ENCODE measurements at regions not wholly inside any gene's neighbourhood (a gene's known extent, or its start where the extent isn't known, plus 50 kb on each side); places are given as distances from the start of the nearest gene placed in this dataset.
"Not testable (repeated sequence)": the region's sequence is repeated elsewhere in the genome, so short reads cannot be mapped to it uniquely, and the experiment has no call there.

DNA sequence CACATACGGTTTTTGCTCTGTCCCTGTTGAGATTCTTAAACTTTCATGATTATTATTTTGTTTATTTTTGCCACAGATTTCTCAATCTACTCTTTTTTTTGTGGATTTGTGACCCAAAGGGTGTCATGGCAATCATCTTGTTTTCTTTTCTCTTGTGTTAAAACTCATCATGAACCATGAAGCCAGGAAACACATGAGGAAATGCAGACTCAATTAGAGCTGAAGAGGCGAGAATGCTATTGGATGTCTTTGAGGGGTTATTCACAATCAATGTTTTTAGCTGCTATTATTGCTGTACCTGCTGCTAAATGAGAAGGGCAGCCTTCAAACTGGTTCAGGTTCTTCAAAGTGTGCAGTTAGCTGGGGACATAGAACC lies 99.5 kb upstream of the MMADHC start:
- H3K27me3 Mint-ChIP-seq (ENCODE audit: low read depth, poor library complexity): no peaks in the 10 kb centered on the region
- no peak overlapping the region for H3K4me3 Mint-ChIP-seq
- H3K36me3 Mint-ChIP-seq (ENCODE audit: low read depth): no peaks in the 10 kb centered on the region
- no peak for DNase-seq
- TF ChIP-seq, protein P1, sequence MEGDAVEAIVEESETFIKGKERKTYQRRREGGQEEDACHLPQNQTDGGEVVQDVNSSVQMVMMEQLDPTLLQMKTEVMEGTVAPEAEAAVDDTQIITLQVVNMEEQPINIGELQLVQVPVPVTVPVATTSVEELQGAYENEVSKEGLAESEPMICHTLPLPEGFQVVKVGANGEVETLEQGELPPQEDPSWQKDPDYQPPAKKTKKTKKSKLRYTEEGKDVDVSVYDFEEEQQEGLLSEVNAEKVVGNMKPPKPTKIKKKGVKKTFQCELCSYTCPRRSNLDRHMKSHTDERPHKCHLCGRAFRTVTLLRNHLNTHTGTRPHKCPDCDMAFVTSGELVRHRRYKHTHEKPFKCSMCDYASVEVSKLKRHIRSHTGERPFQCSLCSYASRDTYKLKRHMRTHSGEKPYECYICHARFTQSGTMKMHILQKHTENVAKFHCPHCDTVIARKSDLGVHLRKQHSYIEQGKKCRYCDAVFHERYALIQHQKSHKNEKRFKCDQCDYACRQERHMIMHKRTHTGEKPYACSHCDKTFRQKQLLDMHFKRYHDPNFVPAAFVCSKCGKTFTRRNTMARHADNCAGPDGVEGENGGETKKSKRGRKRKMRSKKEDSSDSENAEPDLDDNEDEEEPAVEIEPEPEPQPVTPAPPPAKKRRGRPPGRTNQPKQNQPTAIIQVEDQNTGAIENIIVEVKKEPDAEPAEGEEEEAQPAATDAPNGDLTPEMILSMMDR (IDR thresholded peaks at IDR 0.05): no peak
- H3K27ac Mint-ChIP-seq: peak overlapping the region; percentile 65
- H3K9me3 Mint-ChIP-seq: peaks cover 7% of the 10 kb centered on the region
- H3K4me1 Mint-ChIP-seq: peaks cover 15% of the 10 kb centered on the region

GRCh38 chr2:149686136-149687051 lies 98.8 kb upstream of the MMADHC start:
- H3K27me3 Mint-ChIP-seq (ENCODE audit: low read depth, poor library complexity): no peaks in the 10 kb centered on the region

DNA sequence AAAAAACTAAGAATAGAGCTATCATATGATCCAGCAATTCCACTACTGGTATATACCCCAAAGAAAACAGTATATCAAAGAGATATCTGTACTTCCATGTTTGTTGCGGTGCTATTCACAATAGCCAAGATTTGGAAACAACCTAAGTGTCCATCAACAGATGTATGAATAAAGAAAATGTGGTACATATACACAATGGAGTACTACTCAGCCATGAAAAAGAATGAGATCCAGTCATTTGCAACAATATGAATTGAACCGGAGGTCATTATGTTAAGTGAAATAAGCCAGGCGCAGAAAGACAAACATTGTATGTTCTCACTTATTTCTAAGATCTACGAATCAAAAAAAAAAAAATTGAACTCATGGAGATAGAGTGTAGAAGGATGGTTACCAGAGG lies 97.8 kb upstream of the MMADHC start:
- H3K27me3 Mint-ChIP-seq (ENCODE audit: low read depth, poor library complexity); H3K36me3 Mint-ChIP-seq (ENCODE audit: low read depth); H3K27ac Mint-ChIP-seq; DNase-seq; H3K4me3 Mint-ChIP-seq; H3K9me3 Mint-ChIP-seq: not testable (repeated sequence)
- H3K4me1 Mint-ChIP-seq: peaks cover 12% of the 10 kb centered on the region

More at GRCh38 chr2:149686136-149687051, 98.8 kb upstream of the MMADHC start:
- TF ChIP-seq, protein P1 (IDR thresholded peaks at IDR 0.05): no peak
- Mint-ChIP-seq H3K27ac (peak overlapping the region; percentile 65), H3K36me3 (ENCODE audit: low read depth) (no peaks in the 10 kb centered on the region), H3K9me3 (peaks cover 7% of the 10 kb centered on the region), H3K4me3 (no peak overlapping the region), H3K4me1 (peaks cover 12% of the 10 kb centered on the region)
- DNase-seq: no peak

DNA sequence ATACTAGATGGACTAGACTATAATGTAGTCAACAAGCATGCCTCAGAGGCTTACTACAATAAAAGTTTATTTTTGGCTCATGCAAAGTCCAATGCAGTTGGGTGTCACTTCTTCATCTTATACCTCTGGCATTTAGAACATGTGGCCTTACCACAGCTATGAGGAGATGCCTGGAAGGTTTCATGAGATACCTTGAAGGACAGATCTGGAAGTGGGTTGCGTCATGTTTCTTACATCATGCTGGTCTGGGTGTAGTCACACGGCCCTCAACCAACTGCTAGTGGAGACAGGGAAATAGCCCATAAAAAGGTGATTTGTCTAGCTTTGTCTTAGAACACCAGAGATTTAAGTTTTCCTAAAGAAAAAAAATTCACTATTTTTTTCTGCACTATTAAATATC lies 91.7 kb upstream of the MMADHC start:
- H3K9me3 Mint-ChIP-seq: peaks cover 15% of the 10 kb centered on the region
- H3K4me1 Mint-ChIP-seq: peaks cover 5% of the 10 kb centered on the region
- H3K27me3 Mint-ChIP-seq (ENCODE audit: low read depth, poor library complexity): no peaks in the 10 kb centered on the region
- no peaks in the 10 kb centered on the region for H3K36me3 Mint-ChIP-seq (ENCODE audit: low read depth)
- no peak overlapping the region for H3K4me3 Mint-ChIP-seq
- no peak for DNase-seq
- TF ChIP-seq, protein P1 (IDR thresholded peaks at IDR 0.05): no peak
- no peak overlapping the region for H3K27ac Mint-ChIP-seq

- DNase-seq: no peak
- H3K27ac Mint-ChIP-seq: no peak overlapping the region
- H3K9me3 Mint-ChIP-seq: peaks cover 28% of the 10 kb centered on the region
- TF ChIP-seq, protein P1 (IDR thresholded peaks at IDR 0.05): no peak
- no peaks in the 10 kb centered on the region for H3K36me3 Mint-ChIP-seq (ENCODE audit: low read depth)
- no peak overlapping the region for H3K4me3 Mint-ChIP-seq
- H3K27me3 Mint-ChIP-seq (ENCODE audit: low read depth, poor library complexity): no peaks in the 10 kb centered on the region
- H3K4me1 Mint-ChIP-seq: peaks cover 5% of the 10 kb centered on the region
These were observed 89.8 kb upstream of the MMADHC start for GRCh38 chr2:149677416-149677815.

DNA sequence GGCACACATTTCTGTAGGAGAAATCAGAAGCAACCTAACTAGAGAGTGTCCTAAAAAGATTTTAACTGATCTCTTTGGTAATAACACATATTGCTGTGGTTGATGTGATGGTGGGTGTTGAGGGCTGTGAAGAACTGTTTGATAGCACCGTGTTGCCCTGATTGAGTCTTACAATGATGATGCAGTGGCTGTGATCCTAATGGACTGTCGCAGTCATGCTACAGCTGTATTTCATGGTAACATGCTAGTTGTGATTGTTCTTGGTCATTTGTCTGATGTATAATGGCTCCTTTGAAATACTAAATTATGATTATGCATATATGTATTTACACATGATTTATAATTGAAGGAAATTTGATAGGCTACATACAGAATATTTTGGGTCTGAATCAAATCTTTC lies 82.5 kb upstream of the MMADHC start:
- DNase-seq: no peak
- H3K27ac Mint-ChIP-seq: no peak overlapping the region
- no peaks in the 10 kb centered on the region for H3K4me1 Mint-ChIP-seq
- H3K36me3 Mint-ChIP-seq (ENCODE audit: low read depth): no peaks in the 10 kb centered on the region
- H3K9me3 Mint-ChIP-seq: peaks cover 15% of the 10 kb centered on the region
- peaks cover 2% of the 10 kb centered on the region for H3K27me3 Mint-ChIP-seq (ENCODE audit: low read depth, poor library complexity)
- no peak overlapping the region for H3K4me3 Mint-ChIP-seq
- TF ChIP-seq, protein P1 (IDR thresholded peaks at IDR 0.05): no peak

Data from nephron progenitor cell (in vitro differentiated cells).